ENCODE measurements at regions not wholly inside any gene's neighbourhood (a gene's known extent, or its start where the extent isn't known, plus 50 kb on each side); places are given as distances from the start of the nearest gene placed in this dataset.

DNA sequence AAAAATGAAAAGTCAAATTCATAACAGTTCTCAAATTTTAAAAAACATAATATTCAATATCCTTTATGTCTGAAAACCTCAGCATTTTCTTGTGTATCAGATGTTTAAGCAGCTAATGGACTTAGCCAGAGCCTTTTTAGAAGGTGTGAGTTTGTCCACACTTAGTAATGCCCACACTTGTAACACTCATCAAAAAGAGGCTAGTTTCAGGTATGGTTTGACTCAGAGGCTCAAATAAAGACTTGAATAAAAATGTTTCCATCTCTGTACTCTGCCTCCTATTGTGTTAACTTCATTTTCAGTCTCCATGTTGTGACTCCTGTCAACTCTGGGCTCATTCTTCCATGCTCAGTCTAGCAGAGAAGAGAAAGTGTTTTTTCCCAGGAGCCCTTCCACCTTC lies 311.6 kb downstream of the IRS1 start:
- H3K9ac ChIP-seq (ENCODE audit: low read length in 3 of 3) = no peak overlapping the region
- H3K4me1 ChIP-seq (ENCODE audit: control insufficient read depth in 2 of 3, insufficient read depth in 2 of 3, low read depth in 1 of 3, low read length in 3 of 3) = no peaks in the 10 kb centered on the region
- H3K27ac ChIP-seq (ENCODE audit: low read depth in 2 of 2, low read length in 2 of 2) = no peak overlapping the region
- DNase-seq (no peak), FAIRE-seq (no peak)
- H3K27me3 ChIP-seq (ENCODE audit: control insufficient read depth, insufficient read depth, low read length) = no peaks in the 10 kb centered on the region
- no peak overlapping the region for H3K4me3 ChIP-seq (ENCODE audit: low read length in 3 of 3)
- intact Hi-C loops (cut with DNase I) = no loop called here
- H3K36me3 ChIP-seq (ENCODE audit: control insufficient read depth in 2 of 3, insufficient read depth in 3 of 3, low read length in 3 of 3) = no peaks in the 10 kb centered on the region
- no peaks in the 10 kb centered on the region for H3K9me3 ChIP-seq (ENCODE audit: control insufficient read depth in 2 of 3, insufficient read depth in 1 of 3, low read length in 3 of 3)
- TF ChIP-seq, protein P1, sequence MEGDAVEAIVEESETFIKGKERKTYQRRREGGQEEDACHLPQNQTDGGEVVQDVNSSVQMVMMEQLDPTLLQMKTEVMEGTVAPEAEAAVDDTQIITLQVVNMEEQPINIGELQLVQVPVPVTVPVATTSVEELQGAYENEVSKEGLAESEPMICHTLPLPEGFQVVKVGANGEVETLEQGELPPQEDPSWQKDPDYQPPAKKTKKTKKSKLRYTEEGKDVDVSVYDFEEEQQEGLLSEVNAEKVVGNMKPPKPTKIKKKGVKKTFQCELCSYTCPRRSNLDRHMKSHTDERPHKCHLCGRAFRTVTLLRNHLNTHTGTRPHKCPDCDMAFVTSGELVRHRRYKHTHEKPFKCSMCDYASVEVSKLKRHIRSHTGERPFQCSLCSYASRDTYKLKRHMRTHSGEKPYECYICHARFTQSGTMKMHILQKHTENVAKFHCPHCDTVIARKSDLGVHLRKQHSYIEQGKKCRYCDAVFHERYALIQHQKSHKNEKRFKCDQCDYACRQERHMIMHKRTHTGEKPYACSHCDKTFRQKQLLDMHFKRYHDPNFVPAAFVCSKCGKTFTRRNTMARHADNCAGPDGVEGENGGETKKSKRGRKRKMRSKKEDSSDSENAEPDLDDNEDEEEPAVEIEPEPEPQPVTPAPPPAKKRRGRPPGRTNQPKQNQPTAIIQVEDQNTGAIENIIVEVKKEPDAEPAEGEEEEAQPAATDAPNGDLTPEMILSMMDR (IDR thresholded peaks at IDR 0.05; ENCODE audit: borderline replicate concordance, extremely low read depth, insufficient read depth) = no peak

DNA sequence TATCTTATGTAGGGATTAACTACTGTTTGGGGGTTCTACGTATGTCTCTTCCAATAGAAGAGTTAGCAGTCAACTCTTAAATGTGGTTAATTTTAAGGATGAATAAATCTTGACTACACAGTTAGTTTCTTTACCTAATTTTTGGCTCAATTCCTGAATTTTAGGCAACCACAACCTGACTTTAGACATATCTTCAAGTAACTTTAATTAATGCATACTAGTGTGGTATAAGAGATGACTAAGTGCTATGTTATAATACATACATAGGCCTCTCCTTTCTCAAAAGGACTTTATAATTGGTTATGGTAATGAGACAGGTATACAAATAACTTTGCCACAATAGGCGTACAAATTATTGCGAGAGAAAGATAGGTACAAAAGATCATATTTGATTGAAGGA lies 312.0 kb downstream of the IRS1 start:
- Histone ChIP-seq H3K27me3 (ENCODE audit: control insufficient read depth, insufficient read depth, low read length) (no peaks in the 10 kb centered on the region), H3K9me3 (ENCODE audit: control insufficient read depth in 2 of 3, insufficient read depth in 1 of 3, low read length in 3 of 3) (no peaks in the 10 kb centered on the region), H3K27ac (ENCODE audit: low read depth in 2 of 2, low read length in 2 of 2) (no peak overlapping the region), H3K4me1 (ENCODE audit: control insufficient read depth in 2 of 3, insufficient read depth in 2 of 3, low read depth in 1 of 3, low read length in 3 of 3) (no peaks in the 10 kb centered on the region), H3K36me3 (ENCODE audit: control insufficient read depth in 2 of 3, insufficient read depth in 3 of 3, low read length in 3 of 3) (no peaks in the 10 kb centered on the region), H3K9ac (ENCODE audit: low read length in 3 of 3) (no peak overlapping the region), H3K4me3 (ENCODE audit: low read length in 3 of 3) (no peak overlapping the region)
- intact Hi-C loops (cut with DNase I) = no loop called here
- FAIRE-seq (no peak), DNase-seq (no peak)
- TF ChIP-seq, protein P1 (IDR thresholded peaks at IDR 0.05; ENCODE audit: borderline replicate concordance, extremely low read depth, insufficient read depth) = no peak

DNA sequence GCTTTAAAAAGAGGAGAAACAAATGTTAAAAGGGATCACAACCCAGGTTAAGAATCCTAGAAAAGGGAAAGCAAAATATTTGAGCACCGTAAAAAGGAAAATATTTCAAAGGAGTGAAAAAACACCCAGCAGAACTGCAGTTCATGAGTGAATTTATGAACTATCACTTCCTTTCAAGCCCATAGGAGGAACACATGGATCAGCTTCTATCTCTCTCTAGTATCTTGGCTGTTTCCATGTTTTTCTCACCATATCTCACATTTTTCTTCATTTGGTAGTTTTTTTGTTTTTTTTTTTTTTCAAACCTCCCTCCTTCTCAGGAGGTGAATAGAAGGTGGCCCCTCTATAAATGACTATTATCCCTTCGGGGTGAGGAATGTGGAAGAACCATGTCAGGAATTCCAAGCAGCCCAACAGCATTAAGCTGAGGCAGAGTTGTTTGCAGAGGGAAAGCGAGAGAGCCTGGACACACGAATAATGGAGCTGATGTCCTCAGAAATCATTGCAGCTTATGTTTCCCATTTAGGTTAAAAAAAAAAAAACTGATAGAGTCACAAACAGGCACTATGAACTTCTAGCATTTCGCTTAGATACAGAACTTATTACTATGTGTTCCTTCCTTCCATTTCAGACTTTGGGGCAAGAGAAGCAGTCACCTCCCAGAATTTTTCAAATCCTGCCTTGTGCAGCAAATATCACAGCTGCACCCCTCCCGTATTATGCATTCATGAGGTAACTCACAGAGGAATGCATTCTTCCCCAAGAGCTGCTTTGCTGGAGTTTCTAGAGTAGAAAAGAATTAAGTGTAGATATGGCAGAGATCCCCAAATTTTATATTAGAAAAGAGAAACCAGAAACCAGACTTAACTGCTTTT lies 315.6 kb downstream of the IRS1 start:
- DNase-seq (peak in 3 of 5 donors; percentile 11 to 55 (median 41)), FAIRE-seq (no peak)
- TF ChIP-seq, protein P1 (IDR thresholded peaks at IDR 0.05; ENCODE audit: borderline replicate concordance, extremely low read depth, insufficient read depth) = no peak
- Histone ChIP-seq H3K4me1 (ENCODE audit: control insufficient read depth in 2 of 3, insufficient read depth in 2 of 3, low read depth in 1 of 3, low read length in 3 of 3) (no peaks in the 10 kb centered on the region), H3K9me3 (ENCODE audit: control insufficient read depth in 2 of 3, insufficient read depth in 1 of 3, low read length in 3 of 3) (no peaks in the 10 kb centered on the region), H3K27me3 (ENCODE audit: control insufficient read depth, insufficient read depth, low read length) (no peaks in the 10 kb centered on the region), H3K27ac (ENCODE audit: low read depth in 2 of 2, low read length in 2 of 2) (no peak overlapping the region), H3K9ac (ENCODE audit: low read length in 3 of 3) (no peak overlapping the region), H3K36me3 (ENCODE audit: control insufficient read depth in 2 of 3, insufficient read depth in 3 of 3, low read length in 3 of 3) (no peaks in the 10 kb centered on the region), H3K4me3 (ENCODE audit: low read length in 3 of 3) (no peak overlapping the region)
- intact Hi-C loops (cut with DNase I) = no loop called here
